ENCODE measurements at regions not wholly inside any gene's neighbourhood (a gene's known extent, or its start where the extent isn't known, plus 50 kb on each side); places are given as distances from the start of the nearest gene placed in this dataset.
"Not testable (repeated sequence)": the region's sequence is repeated elsewhere in the genome, so short reads cannot be mapped to it uniquely, and the experiment has no call there.

- no peaks in the 10 kb centered on the region for H3K27me3 ChIP-seq
- DNase-seq (no peak), ATAC-seq (no peak)
- H3K4me3 ChIP-seq: no peak overlapping the region
- no peak for TF ChIP-seq POLR2A (IDR thresholded peaks at IDR 0.05)
- TF ChIP-seq, protein P1, sequence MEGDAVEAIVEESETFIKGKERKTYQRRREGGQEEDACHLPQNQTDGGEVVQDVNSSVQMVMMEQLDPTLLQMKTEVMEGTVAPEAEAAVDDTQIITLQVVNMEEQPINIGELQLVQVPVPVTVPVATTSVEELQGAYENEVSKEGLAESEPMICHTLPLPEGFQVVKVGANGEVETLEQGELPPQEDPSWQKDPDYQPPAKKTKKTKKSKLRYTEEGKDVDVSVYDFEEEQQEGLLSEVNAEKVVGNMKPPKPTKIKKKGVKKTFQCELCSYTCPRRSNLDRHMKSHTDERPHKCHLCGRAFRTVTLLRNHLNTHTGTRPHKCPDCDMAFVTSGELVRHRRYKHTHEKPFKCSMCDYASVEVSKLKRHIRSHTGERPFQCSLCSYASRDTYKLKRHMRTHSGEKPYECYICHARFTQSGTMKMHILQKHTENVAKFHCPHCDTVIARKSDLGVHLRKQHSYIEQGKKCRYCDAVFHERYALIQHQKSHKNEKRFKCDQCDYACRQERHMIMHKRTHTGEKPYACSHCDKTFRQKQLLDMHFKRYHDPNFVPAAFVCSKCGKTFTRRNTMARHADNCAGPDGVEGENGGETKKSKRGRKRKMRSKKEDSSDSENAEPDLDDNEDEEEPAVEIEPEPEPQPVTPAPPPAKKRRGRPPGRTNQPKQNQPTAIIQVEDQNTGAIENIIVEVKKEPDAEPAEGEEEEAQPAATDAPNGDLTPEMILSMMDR (IDR thresholded peaks at IDR 0.05): no peak
- no peak overlapping the region for H3K27ac ChIP-seq
- intact Hi-C loops (cut with DNase I): no loop called here
- H3K9me3 ChIP-seq: no peaks in the 10 kb centered on the region
- no peaks in the 10 kb centered on the region for H3K36me3 ChIP-seq (replicated peaks in 1 of 2; ENCODE audit: insufficient read depth in 1 of 2, low read depth in 2 of 2)
- H3K4me1 ChIP-seq: no peaks in the 10 kb centered on the region
Measured at GRCh38 chr2:180553094-180553715, 427.2 kb upstream of the UBE2E3 start.

DNA sequence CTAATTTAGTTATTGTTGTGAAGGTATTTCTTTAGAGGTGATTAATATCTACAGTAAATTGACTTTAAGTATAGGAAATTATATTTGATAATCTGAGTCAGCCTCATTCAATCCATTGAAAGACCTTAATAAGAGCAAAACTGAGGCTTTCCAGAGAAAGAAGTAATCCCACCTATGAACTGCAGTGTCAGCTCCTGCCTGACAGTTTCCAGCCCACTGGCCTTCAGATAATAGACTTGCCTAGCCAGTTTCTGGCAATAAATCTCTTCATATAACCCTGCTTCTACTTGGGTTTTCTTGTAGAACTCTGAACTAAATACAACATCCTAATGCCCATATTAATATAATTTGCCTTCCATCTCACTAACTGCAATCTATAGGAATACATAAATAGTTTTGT lies 437.9 kb upstream of the UBE2E3 start:
- Histone ChIP-seq H3K4me1 (no peaks in the 10 kb centered on the region), H3K27me3 (no peaks in the 10 kb centered on the region), H3K36me3 (replicated peaks in 1 of 2; ENCODE audit: insufficient read depth in 1 of 2, low read depth in 2 of 2) (no peaks in the 10 kb centered on the region), H3K4me3 (no peak overlapping the region), H3K9me3 (no peaks in the 10 kb centered on the region), H3K27ac (no peak overlapping the region)
- DNase-seq (no peak), ATAC-seq (no peak)
- TF ChIP-seq POLR2A (IDR thresholded peaks at IDR 0.05): no peak
- TF ChIP-seq, protein P1 (IDR thresholded peaks at IDR 0.05): no peak
- intact Hi-C loops (cut with DNase I): no loop called here

DNA sequence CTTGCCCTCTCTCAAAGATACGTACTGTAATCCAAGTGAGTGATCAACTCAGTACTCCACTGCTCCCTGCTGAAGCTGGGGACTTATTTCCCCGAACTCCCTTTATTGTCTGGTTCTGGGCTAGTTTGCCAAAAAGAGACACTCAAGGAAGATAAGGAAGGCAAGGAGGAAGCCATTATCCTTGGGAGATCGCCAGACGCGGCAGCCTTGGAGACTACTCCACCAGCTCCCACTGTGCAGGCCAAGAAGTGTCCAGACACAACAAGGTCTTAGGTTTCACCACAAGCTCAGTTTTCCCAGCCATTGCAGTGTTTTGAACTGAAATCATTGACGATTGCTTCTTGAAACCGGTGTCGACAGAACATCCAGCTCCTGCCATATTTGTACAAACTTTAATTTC lies 439.6 kb upstream of the UBE2E3 start:
- WGBS, 2 donors: 81 to 87% methylated on average over 8 of the region's 8 CpGs
- TF ChIP-seq, protein P1 (IDR thresholded peaks at IDR 0.05): no peak
- no peak for TF ChIP-seq POLR2A (IDR thresholded peaks at IDR 0.05)
- ATAC-seq: no peak

GRCh38 chr2:180539541-180539940 lies 440.9 kb upstream of the UBE2E3 start:
- no peak for DNase-seq
- no peaks in the 10 kb centered on the region for H3K27me3 ChIP-seq
- H3K4me3 ChIP-seq: no peak overlapping the region
- TF ChIP-seq, protein P1 (IDR thresholded peaks at IDR 0.05): no peak
- TF ChIP-seq POLR2A (IDR thresholded peaks at IDR 0.05): no peak
- H3K36me3 ChIP-seq (replicated peaks in 1 of 2; ENCODE audit: insufficient read depth in 1 of 2, low read depth in 2 of 2): no peaks in the 10 kb centered on the region
- H3K27ac ChIP-seq: no peak overlapping the region
- no peaks in the 10 kb centered on the region for H3K4me1 ChIP-seq
- no peaks in the 10 kb centered on the region for H3K9me3 ChIP-seq
- intact Hi-C loops (cut with DNase I): no loop called here
- ATAC-seq: no peak

More for the DNA sequence above, 439.6 kb upstream of the UBE2E3 start:
- Histone ChIP-seq H3K4me1 (no peaks in the 10 kb centered on the region), H3K27ac (no peak overlapping the region), H3K36me3 (replicated peaks in 1 of 2; ENCODE audit: insufficient read depth in 1 of 2, low read depth in 2 of 2) (no peaks in the 10 kb centered on the region), H3K9me3 (no peaks in the 10 kb centered on the region), H3K4me3 (no peak overlapping the region), H3K27me3 (no peaks in the 10 kb centered on the region)
- no peak for DNase-seq
- intact Hi-C loops (cut with DNase I): no loop called here

DNA sequence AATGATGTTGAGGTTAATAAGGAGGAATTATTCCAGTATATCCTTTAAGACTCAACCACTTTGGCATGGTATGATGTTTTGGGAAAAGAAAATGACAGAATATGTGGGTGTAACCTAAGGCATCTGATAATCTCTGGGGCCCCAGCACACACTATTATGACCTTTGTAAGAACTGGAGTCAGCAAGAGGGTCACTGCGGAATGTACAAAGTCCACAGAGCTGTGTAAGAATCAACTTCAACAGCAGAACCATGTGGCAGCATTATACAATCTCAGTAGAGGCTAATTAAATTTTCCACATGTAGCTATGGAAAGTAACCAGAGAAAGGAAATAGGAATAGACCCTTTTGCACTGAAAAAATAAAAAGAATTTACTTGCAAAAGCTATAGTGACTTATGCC lies 445.1 kb upstream of the UBE2E3 start:
- no peak overlapping the region for H3K27ac ChIP-seq
- no peaks in the 10 kb centered on the region for H3K27me3 ChIP-seq
- TF ChIP-seq, protein P1 (IDR thresholded peaks at IDR 0.05): no peak
- no peak for TF ChIP-seq POLR2A (IDR thresholded peaks at IDR 0.05)
- no peaks in the 10 kb centered on the region for H3K4me1 ChIP-seq
- DNase-seq: no peak
- no peak for ATAC-seq
- no peaks in the 10 kb centered on the region for H3K9me3 ChIP-seq
- intact Hi-C loops (cut with DNase I): no loop called here
- no peak overlapping the region for H3K4me3 ChIP-seq
- H3K36me3 ChIP-seq (replicated peaks in 1 of 2; ENCODE audit: insufficient read depth in 1 of 2, low read depth in 2 of 2): no peaks in the 10 kb centered on the region
- WGBS, 2 donors: 78 to 80% methylated on average over 1 of the region's 1 CpG

DNA sequence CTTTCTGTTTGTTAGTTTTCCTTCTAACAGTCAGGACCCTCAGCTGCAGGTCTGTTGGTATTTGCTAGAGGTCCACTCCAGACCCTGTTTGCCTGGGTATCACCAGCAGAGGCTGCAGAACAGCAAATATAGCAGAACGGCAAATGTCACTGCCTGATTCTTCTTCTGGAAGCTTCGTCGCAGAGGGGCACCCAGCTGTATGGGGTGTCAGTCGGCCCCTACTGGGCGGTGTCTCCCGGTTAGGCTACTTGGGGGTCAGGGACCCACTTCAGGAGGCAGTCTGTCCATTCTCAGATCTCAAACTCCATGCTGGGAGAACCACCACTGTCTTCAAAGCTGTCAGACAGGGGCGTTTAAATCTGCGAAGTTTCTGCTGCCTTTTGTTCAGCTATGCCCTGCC lies 448.6 kb upstream of the UBE2E3 start:
- H3K4me3 ChIP-seq; intact Hi-C loops (cut with DNase I); H3K4me1 ChIP-seq; H3K36me3 ChIP-seq (replicated peaks in 1 of 2; ENCODE audit: insufficient read depth in 1 of 2, low read depth in 2 of 2); DNase-seq; H3K27ac ChIP-seq; H3K27me3 ChIP-seq; ATAC-seq; H3K9me3 ChIP-seq: not testable (repeated sequence)
- WGBS, 2 donors: 75 to 80% methylated on average over 7 to 8 of the region's 8 CpGs
